22Rv1 (cell line): ENCODE measurements at regions not wholly inside any gene's neighbourhood (a gene's known extent, or its start where the extent isn't known, plus 50 kb on each side); places are given as distances from the start of the nearest gene placed in this dataset.

Source experiments
- ZFX ChIP-seq: fragments of 450-650 bp; IDR thresholded peaks from 2 replicates; pipeline ENCODE4 v1.6.1; 2017; ENCODE audit warnings: antibody characterized with exemption, borderline replicate concordance
- TF ChIP-seq, protein P1 (sequence below): fragments of 450-650 bp; IDR thresholded peaks from 2 replicates; pipeline ENCODE4 v1.5.1; 2017; ENCODE audit warnings: mild to moderate bottlenecking

DNA sequence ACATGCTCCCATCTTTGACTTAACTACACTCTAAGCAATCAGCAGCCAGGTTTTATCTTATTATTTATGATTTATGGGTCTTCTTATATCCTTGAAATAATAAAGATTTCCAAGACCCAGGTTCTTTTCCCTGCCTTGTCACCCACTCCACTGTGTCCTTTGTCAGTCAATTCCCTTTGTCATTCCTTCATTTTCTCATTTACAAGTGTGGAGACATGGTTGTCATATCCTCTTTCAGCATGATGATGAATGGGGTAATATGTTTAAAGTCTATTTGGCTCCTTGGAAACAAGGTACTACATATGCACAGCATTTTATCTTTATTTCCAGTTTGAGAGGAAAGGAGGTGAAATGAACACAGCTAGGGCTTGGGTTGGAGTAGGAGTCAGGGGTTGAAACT, 521.8 kb downstream of the LMO7 start:
- TF ChIP-seq, protein P1, sequence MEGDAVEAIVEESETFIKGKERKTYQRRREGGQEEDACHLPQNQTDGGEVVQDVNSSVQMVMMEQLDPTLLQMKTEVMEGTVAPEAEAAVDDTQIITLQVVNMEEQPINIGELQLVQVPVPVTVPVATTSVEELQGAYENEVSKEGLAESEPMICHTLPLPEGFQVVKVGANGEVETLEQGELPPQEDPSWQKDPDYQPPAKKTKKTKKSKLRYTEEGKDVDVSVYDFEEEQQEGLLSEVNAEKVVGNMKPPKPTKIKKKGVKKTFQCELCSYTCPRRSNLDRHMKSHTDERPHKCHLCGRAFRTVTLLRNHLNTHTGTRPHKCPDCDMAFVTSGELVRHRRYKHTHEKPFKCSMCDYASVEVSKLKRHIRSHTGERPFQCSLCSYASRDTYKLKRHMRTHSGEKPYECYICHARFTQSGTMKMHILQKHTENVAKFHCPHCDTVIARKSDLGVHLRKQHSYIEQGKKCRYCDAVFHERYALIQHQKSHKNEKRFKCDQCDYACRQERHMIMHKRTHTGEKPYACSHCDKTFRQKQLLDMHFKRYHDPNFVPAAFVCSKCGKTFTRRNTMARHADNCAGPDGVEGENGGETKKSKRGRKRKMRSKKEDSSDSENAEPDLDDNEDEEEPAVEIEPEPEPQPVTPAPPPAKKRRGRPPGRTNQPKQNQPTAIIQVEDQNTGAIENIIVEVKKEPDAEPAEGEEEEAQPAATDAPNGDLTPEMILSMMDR = no peak
- no peak for TF ChIP-seq ZFX
